ENCODE measurements at regions not wholly inside any gene's neighbourhood (a gene's known extent, or its start where the extent isn't known, plus 50 kb on each side); places are given as distances from the start of the nearest gene placed in this dataset.

DNA sequence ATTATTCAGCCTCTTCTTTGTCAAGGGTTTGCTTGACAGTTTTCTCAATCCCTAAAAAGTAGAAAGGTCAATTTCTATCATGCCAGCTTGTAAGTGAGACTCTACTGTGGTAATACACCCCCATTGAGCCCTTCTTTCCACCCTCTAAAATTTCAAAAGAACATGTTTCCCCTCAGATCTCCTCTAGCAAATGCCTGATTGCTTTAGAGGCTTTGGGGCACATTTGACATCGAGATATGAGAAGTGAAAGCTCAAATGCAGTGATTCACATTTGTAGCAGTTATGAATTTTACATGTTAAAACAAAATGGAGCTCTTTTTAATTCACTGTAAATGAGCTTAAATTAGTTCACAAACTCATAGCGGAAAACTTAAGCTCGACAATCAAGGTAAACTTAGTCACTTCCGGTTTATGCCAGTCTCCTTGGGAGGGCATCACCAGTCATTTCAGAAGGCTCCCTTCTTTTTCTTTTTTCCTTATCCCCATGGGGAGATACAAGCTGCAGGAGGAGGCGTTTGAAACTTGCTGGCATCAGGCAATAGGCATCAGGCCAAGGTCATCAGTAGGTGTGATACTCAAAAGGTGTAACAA, 55.3 kb upstream of the ADO start:
- no peak for DNase-seq

Measured in activated CD4-positive, alpha-beta T cell treated with anti-CD3 and anti-CD28 coated beads, Interleukin-2, amount 50 U/mL, for 1 hour (primary cell).